Left hindlimb (tissue), 1 donor: ENCODE measurements at regions not wholly inside any gene's neighbourhood (a gene's known extent, or its start where the extent isn't known, plus 50 kb on each side); places are given as distances from the start of the nearest gene placed in this dataset.
"Not testable (repeated sequence)": the region's sequence is repeated elsewhere in the genome, so short reads cannot be mapped to it uniquely, and the experiment has no call there.

Experiments used
- DNase-seq: peaks from one replicate; pipeline ENCODE4 v3.0.0-alpha.2; 2018

GRCh38 chr10:15428681-15429080, 57.6 kb upstream of the FAM171A1 start:
- DNase-seq, result no peak

DNA sequence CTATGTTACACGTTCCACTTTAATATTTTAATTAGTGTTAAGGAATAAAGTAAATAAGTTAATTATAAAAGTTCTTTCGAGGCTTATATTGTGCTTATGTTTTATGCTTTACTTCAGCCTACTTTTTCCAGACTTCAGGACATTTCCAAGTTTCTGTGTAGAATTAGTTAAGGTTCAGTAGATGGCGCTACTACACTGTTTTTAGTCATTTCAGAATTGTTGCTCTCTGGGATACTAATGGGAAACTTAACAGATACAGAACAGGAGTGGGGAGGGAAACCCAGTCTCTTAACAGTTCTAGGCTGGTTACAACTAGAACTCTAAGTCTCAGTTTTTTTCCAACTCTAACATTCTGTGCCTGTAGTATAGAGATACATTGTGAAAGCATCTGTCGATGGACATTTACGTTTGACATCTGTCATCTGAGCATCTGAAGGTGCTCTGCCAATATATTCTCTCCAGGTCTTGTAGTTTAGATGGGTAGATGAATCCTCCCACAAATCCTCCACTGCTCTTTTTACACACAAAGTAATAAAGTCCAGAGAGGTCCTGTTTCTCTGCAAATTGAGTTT, 56.8 kb upstream of the FAM171A1 start:
- DNase-seq, result no peak

DNA sequence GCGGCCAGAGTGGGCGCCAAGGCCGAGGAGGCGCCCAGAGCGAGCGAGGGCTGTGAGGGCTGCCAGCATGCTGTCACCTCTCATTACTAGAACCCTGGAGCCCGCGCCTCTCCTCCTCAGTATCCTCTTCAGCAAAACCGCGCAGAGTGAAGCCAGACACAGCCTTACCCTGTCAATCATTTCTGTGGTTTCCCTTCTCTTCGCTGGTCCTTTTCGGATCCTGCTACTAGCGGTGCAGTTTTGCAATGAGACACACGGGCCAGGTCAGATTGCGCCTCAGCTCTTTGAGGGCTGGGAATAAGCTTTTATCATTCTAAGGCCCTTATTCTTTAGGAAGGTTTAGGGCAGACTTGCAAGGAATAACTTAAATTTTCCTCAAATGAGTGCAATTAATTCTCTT, 55.5 kb upstream of the FAM171A1 start:
- DNase-seq, result no peak

- no peak for DNase-seq
Measured at GRCh38 chr10:15426115-15426514, 55.0 kb upstream of the FAM171A1 start.

- not testable (repeated sequence) for DNase-seq
Measured at GRCh38 chr10:15421875-15422274, 50.8 kb upstream of the FAM171A1 start.
